HG03135 (cell line): ENCODE measurements at regions not wholly inside any gene's neighbourhood (a gene's known extent, or its start where the extent isn't known, plus 50 kb on each side); places are given as distances from the start of the nearest gene placed in this dataset.
"Not testable (repeated sequence)": the region's sequence is repeated elsewhere in the genome, so short reads cannot be mapped to it uniquely, and the experiment has no call there.

Experiments
- ATAC-seq: cut with Tn5 transposase; IDR thresholded peaks from one replicate; pipeline ENCODE4 v1.9.1; 2021; ENCODE audit warnings: mild to moderate bottlenecking, moderate library complexity; ENCODE audit not compliant: unreplicated experiment

GRCh38 chr3:106336619-106337018 is 467.8 kb upstream of the CBLB start:
- ATAC-seq, result no peak

- ATAC-seq, result no peak
These were observed 468.3 kb upstream of the CBLB start for GRCh38 chr3:106337116-106337515.

- ATAC-seq, result no peak
These were observed 469.9 kb upstream of the CBLB start for GRCh38 chr3:106338582-106339214.

- ATAC-seq, result no peak
These were observed 470.7 kb upstream of the CBLB start for GRCh38 chr3:106339551-106339950.

- no peak for ATAC-seq
These were observed 472.3 kb upstream of the CBLB start for GRCh38 chr3:106341087-106341486.

- no peak for ATAC-seq
These were observed 472.9 kb upstream of the CBLB start for GRCh38 chr3:106341586-106342162.

- no peak for ATAC-seq
These were observed 473.6 kb upstream of the CBLB start for GRCh38 chr3:106342386-106342785.

- no peak for ATAC-seq
These were observed 475.0 kb upstream of the CBLB start for GRCh38 chr3:106343811-106344210.

- ATAC-seq, result no peak
These were observed 476.7 kb upstream of the CBLB start for GRCh38 chr3:106345353-106346027.

GRCh38 chr3:106347350-106347749 is 478.5 kb upstream of the CBLB start:
- ATAC-seq, result no peak

GRCh38 chr3:106348139-106348690 is 479.4 kb upstream of the CBLB start:
- ATAC-seq, result no peak

- no peak for ATAC-seq
These were observed 480.5 kb upstream of the CBLB start for GRCh38 chr3:106349191-106349881.

- ATAC-seq, result no peak
These were observed 487.1 kb upstream of the CBLB start for GRCh38 chr3:106355873-106356272.

GRCh38 chr3:106359692-106360091 is 490.9 kb upstream of the CBLB start:
- ATAC-seq, result no peak

- ATAC-seq, result not testable (repeated sequence)
These were observed 492.1 kb upstream of the CBLB start for GRCh38 chr3:106360901-106361300.

GRCh38 chr3:106364477-106364876 is 495.7 kb upstream of the CBLB start:
- no peak for ATAC-seq

GRCh38 chr3:106365061-106365691 is 496.4 kb upstream of the CBLB start:
- ATAC-seq, result no peak

- ATAC-seq, result no peak
These were observed 497.5 kb upstream of the CBLB start for GRCh38 chr3:106366352-106366751.

GRCh38 chr3:106367496-106367895 is 498.7 kb upstream of the CBLB start:
- ATAC-seq, result no peak

- no peak for ATAC-seq
These were observed 502.6 kb upstream of the CBLB start for GRCh38 chr3:106371221-106371970.
